GM21786 (cell line): ENCODE measurements at regions not wholly inside any gene's neighbourhood (a gene's known extent, or its start where the extent isn't known, plus 50 kb on each side); places are given as distances from the start of the nearest gene placed in this dataset.
"Not testable (repeated sequence)": the region's sequence is repeated elsewhere in the genome, so short reads cannot be mapped to it uniquely, and the experiment has no call there.

Source experiments
- ATAC-seq: cut with Tn5 transposase; IDR thresholded peaks from one replicate; pipeline ENCODE4 v1.9.1; 2021; ENCODE audit not compliant: unreplicated experiment

DNA sequence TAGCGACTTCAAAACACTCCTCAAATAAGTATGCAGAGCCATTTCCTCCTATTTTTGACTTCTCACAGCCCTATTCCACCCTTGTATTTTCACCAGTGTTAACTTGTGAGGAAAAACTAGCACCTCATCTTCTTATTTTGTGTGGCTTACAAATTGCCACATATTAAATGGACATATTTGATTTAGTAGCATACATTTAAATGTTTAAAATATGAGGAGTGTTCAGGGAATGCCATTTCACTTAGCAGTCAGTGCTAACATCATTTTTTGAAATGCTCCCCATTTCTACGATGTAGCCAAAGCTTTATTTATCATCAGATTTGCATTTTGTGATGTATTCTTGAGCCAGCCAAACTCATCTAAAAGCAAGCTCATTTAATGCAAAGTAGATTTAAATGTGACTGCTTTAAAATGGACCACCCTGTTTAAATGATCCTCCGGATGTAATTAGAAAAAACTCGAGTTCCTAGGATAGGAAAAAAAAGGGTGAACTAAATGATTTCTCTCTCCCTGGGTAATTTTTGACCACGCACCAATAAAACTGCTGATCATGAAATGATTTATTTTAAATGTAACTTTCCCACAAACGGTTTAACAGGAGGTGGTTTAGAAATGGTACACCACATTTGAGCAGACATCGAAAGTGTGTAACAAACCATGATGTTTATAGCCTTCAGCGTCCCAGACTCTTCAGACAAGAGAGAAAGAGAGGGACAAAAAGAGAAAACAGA lies 172.6 kb downstream of the CD83 start:
- ATAC-seq: no peak

DNA sequence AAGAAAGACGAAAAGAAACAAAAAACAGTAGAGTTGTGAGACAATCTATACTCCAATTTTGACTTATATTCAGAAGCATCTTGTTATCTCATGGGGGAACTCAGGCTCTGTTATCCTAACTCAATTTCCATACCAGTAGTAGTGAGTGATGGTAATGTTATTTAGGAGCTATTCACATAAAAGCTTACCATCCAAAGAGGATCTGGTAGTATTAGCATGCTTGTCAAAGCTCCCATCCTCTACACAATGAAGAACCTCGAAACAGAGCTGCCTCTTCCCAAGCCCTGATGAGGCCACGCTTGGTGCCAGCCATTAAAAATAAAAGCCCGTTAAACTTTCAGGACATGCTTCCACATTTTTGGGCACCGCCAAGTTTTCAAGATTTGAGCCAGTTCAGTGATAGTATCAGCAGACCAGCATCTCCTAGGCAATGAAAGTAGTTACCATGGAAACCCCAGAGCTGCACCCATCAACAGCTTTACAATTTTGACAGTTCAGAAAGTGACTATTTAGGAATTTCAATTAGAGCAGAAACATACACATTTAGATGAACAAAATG lies 173.3 kb downstream of the CD83 start:
- ATAC-seq: no peak

DNA sequence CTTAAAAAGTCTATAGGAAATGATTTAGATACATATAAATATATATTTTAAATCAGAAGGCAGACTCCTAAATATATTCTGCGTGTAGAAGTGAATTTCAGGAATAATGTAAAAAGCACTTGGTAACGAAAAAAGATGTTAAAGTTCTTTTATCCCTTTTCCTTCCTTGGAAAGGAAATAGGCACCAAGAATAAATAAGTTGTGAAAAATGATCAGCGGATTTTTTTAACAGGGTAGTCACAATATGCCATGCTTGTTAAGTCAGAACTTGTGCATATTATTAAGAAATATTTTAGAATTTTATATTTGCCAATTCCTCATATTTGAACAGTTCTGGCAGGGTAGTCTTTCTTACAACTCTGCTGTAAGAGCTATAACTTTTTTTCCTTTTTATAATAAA lies 173.8 kb downstream of the CD83 start:
- ATAC-seq: no peak

- ATAC-seq: no peak
Observed at GRCh38 chr6:14292119-14292518, 174.5 kb downstream of the CD83 start.

DNA sequence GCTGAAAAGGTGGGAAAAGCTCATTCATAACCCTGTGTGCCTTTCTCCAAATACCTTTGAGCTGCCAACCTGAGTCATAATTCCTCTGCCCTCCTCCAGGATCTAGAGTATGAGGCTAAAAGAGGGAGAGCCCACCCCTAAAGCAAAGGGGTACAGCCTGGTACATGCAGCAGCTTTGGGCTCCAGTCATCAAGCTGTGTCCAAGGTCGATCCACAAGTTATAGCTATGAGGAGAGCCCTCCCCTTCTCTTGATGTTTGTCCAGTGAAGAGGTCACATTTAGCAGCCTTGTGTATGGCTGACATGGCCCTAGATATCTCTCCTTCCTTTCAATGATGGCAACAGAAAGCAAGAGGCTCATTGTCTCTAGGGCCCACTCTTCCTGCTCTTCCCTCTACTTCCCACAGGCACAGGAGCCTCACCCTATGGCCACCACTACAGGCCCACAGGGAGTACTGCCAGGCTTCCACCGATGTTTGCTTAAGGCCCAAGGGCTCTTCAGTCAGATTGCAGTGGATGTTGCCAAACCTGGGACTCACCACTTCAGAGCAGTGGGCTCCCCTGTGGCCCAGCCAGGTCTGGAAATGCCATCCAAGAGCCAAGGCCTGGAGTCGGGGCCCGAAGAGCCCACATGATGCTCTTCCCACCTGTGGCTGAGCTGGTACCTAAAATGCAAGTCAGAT lies 176.8 kb downstream of the CD83 start:
- no peak for ATAC-seq

DNA sequence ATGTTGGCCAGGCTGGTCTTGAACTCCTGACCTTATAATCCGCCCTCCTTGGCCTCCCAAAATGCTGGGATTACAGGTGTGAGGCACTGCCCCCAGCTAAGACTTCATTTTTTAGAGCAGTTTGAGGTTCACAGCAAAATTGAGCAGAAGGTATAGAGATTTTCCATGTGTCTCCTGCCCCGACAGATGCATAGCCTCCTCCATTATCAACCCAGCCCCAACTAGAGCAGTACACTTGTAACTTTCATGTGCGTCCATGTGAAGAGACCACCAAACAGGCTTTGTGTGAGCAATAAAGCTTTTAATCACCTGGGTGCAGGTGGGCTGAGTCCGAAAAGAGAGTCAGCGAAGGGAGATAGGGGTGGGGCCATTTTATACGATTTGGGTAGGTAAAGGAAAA lies 179.1 kb downstream of the CD83 start:
- ATAC-seq: not testable (repeated sequence)

DNA sequence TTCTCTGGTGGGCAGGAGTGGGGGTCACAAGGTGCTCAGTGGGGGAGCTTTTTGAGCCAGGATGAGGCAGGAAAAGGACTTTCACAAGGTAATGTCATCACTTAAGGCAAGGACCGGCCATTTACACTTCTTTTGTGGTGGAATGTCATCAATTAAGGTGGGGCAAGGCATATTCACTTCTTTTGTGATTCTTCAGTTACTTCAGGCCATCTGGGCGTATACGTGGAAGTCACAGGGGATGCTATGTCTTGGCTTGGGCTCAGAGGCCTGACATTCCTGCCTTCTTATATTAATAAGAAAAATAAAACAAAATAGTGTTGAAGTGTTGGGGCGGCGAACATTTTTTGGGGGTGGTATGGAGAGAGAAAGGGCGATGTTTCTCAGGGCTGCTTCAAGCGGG lies 179.5 kb downstream of the CD83 start:
- ATAC-seq: not testable (repeated sequence)

GRCh38 chr6:14300189-14300588 lies 182.6 kb downstream of the CD83 start:
- ATAC-seq: not testable (repeated sequence)

- not testable (repeated sequence) for ATAC-seq
Observed at GRCh38 chr6:14300721-14301120, 183.1 kb downstream of the CD83 start.

DNA sequence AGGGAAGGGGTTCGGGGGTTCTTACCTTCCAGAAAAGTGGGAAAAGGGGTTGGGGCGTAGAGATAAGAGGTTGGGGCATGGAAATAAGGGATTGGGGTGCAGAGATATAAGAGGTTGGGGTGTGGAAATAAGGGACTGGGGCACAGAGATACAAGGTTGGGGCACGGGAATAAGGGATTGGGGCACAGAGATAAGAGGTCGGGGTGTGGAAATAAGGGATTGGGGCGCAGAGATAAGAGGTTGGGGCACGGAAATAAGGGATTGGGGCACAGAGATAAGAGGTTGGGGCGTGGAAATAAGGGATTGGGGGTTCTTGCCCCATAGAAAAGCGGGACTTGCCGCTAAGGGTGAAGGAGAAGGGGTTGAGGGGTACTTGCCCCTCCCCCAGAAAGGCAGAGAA lies 183.9 kb downstream of the CD83 start:
- ATAC-seq: not testable (repeated sequence)

- no peak for ATAC-seq
Observed at GRCh38 chr6:14305131-14305530, 187.6 kb downstream of the CD83 start.

GRCh38 chr6:14305624-14306023 lies 188.1 kb downstream of the CD83 start:
- no peak for ATAC-seq

GRCh38 chr6:14306151-14306906 lies 188.8 kb downstream of the CD83 start:
- no peak for ATAC-seq

DNA sequence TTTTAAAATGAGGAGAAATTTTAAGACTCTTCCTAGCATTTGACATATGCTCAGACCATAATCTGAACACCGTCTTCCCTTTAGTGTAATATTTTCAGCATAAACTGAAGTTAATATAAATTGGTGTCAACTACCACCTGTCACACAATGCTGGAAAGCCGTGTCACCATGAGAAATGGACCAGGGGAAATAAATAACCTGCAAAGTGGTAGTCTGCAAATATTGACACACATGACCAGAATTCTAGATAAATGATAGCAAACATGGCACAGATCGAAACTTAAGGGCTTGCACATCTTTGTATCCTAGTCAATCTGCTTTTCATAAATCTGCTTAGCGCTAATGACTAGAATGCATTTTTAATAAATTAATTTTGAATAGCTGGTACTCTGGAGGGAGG lies 191.9 kb downstream of the CD83 start:
- ATAC-seq: no peak

DNA sequence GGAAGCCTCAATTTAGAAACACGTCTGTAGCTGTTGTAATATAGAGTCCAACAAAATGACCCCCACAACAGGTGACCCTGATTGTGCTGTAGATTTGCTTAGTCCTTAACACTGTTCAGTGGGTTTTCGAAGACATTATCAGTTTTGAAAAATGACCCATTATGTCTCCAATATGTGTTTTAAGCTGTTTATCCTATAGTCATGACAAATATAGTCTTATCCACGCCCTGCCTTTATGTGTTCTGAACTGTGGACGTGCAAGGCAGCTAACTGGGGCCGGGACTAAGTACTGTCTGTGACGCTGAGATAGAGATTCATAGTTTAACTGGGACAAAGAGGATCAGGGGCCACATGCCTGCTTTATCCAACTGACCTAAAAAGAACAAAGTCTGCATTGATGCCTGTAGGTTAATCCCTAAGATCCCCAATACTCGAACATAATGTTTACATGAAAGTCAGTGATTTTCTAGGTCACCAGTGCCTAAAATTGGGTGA lies 192.4 kb downstream of the CD83 start:
- ATAC-seq: no peak

DNA sequence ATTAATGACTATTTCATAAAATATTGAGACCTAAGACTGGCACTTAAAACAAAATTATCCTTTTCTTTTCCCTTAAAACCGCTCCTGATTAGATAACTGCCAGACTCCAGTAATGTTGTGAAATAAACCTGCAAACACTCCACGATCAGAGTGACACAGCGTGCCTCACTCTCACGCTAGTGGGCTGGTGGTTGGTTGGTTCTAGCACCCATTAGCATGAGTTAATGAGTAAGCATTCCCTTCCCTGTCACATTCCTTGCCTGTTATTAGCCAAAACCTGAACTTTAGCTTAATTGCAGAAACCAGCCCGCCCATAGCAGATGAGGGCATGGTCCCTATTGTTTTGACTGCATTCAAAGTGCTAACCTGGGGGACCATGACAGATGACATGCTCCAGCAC lies 193.4 kb downstream of the CD83 start:
- no peak for ATAC-seq

DNA sequence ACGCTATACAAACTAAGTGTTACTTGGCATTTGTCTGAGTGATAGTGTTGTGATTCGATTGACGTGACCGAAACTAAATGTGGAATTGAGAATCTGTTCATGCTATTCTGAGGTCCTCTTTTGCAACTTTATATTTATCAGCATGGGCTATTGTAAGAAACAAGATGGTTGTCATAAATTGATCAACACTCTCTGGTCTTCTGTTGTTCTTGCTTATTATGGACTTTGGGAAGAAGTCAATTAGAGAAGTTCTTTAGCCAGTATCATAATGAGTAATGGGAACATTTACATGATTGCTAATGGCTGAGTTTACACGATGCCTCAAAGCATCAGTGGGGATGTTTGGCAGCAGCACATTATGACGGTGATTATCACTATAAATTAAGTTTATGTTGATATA lies 195.0 kb downstream of the CD83 start:
- no peak for ATAC-seq

- no peak for ATAC-seq
Observed at GRCh38 chr6:14313248-14313647, 195.7 kb downstream of the CD83 start.

- no peak for ATAC-seq
Observed at GRCh38 chr6:14315353-14315752, 197.8 kb downstream of the CD83 start.

- ATAC-seq: no peak
Observed at GRCh38 chr6:14316651-14317386, 199.2 kb downstream of the CD83 start.
